ENCODE measurements at regions not wholly inside any gene's neighbourhood (a gene's known extent, or its start where the extent isn't known, plus 50 kb on each side); places are given as distances from the start of the nearest gene placed in this dataset.
A peak's percentile ranks its signal among the peaks of the same experiment; 100 is the strongest.

GRCh38 chr12:43057566-43057965 lies 468.0 kb upstream of the PRICKLE1 start:
- H3K4me1 ChIP-seq (ENCODE audit: insufficient read depth) = no peaks in the 10 kb centered on the region
- H3K4me3 ChIP-seq = no peak overlapping the region
- no peak for DNase-seq (ENCODE audit: low spot score)
- H3K9me2 ChIP-seq (replicated peaks; ENCODE audit: insufficient read depth) = no peaks in the 10 kb centered on the region
- no peaks in the 10 kb centered on the region for H3K9me3 ChIP-seq (ENCODE audit: low read depth)
- no peak overlapping the region for H3K27ac ChIP-seq
- no peaks in the 10 kb centered on the region for H3K36me3 ChIP-seq (replicated peaks; ENCODE audit: insufficient read depth, low read depth)
- H3K27me3 ChIP-seq = no peaks in the 10 kb centered on the region
- H2AFZ ChIP-seq = no peak overlapping the region
- TF ChIP-seq EZH2 (IDR thresholded peaks at IDR 0.05; ENCODE audit: borderline replicate concordance) (no peak), EZH2phosphoT487 (IDR thresholded peaks at IDR 0.05; ENCODE audit: low read depth, severe bottlenecking, unreplicated experiment) (no peak)
- TF ChIP-seq, protein P1, sequence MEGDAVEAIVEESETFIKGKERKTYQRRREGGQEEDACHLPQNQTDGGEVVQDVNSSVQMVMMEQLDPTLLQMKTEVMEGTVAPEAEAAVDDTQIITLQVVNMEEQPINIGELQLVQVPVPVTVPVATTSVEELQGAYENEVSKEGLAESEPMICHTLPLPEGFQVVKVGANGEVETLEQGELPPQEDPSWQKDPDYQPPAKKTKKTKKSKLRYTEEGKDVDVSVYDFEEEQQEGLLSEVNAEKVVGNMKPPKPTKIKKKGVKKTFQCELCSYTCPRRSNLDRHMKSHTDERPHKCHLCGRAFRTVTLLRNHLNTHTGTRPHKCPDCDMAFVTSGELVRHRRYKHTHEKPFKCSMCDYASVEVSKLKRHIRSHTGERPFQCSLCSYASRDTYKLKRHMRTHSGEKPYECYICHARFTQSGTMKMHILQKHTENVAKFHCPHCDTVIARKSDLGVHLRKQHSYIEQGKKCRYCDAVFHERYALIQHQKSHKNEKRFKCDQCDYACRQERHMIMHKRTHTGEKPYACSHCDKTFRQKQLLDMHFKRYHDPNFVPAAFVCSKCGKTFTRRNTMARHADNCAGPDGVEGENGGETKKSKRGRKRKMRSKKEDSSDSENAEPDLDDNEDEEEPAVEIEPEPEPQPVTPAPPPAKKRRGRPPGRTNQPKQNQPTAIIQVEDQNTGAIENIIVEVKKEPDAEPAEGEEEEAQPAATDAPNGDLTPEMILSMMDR (IDR thresholded peaks at IDR 0.05; ENCODE audit: poor library complexity) = no peak
- no peaks in the 10 kb centered on the region for H4K20me1 ChIP-seq (ENCODE audit: insufficient read depth, poor library complexity, severe bottlenecking)
- H3K4me2 ChIP-seq = no peak overlapping the region
- no peaks in the 10 kb centered on the region for H3K79me2 ChIP-seq

GRCh38 chr12:43054085-43054484 lies 464.5 kb upstream of the PRICKLE1 start:
- no peak for DNase-seq (ENCODE audit: low spot score)
- Histone ChIP-seq H3K4me3 (no peak overlapping the region), H3K27me3 (no peaks in the 10 kb centered on the region), H2AFZ (no peak overlapping the region), H3K9me3 (ENCODE audit: low read depth) (no peaks in the 10 kb centered on the region), H3K4me1 (ENCODE audit: insufficient read depth) (no peaks in the 10 kb centered on the region), H3K9me2 (replicated peaks; ENCODE audit: insufficient read depth) (no peaks in the 10 kb centered on the region), H3K27ac (no peak overlapping the region), H4K20me1 (ENCODE audit: insufficient read depth, poor library complexity, severe bottlenecking) (no peaks in the 10 kb centered on the region), H3K4me2 (no peak overlapping the region), H3K79me2 (no peaks in the 10 kb centered on the region), H3K36me3 (replicated peaks; ENCODE audit: insufficient read depth, low read depth) (no peaks in the 10 kb centered on the region)
- no peak for TF ChIP-seq EZH2phosphoT487 (IDR thresholded peaks at IDR 0.05; ENCODE audit: low read depth, severe bottlenecking, unreplicated experiment)
- no peak for TF ChIP-seq EZH2 (IDR thresholded peaks at IDR 0.05; ENCODE audit: borderline replicate concordance)
- TF ChIP-seq, protein P1 (IDR thresholded peaks at IDR 0.05; ENCODE audit: poor library complexity) = no peak
- WGBS (ENCODE audit: low lambda C conversion rate, missing lambda C conversion rate) = 85% methylated on average over 2 of the region's 2 CpGs

DNA sequence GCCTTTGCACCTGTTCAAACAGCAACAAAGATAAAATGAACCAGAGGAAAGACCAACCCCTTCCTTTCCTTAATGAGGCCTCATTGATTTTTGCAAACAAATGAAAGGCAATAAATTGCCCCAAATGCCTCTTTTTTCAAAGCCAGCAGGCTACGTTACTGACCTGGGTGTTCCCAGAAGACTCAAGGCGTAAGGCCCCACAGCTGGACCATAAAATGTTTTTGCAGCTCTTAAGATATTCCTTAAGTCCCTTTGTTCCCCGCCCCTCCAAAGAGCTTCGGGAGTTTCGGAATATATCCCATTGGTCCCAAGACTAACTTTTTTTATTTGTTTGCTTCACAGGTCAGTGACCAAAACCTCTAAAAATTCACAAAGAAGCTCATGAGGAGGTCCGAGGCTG lies 462.9 kb upstream of the PRICKLE1 start:
- H3K9me3 ChIP-seq (ENCODE audit: low read depth) = no peaks in the 10 kb centered on the region
- peak overlapping the region; percentile 15 for H2AFZ ChIP-seq
- no peaks in the 10 kb centered on the region for H4K20me1 ChIP-seq (ENCODE audit: insufficient read depth, poor library complexity, severe bottlenecking)
- H3K4me3 ChIP-seq = no peak overlapping the region
- no peaks in the 10 kb centered on the region for H3K27me3 ChIP-seq
- no peaks in the 10 kb centered on the region for H3K79me2 ChIP-seq
- DNase-seq (ENCODE audit: low spot score) = no peak
- H3K4me2 ChIP-seq = no peak overlapping the region
- no peak for TF ChIP-seq EZH2 (IDR thresholded peaks at IDR 0.05; ENCODE audit: borderline replicate concordance)
- TF ChIP-seq, protein P1 (IDR thresholded peaks at IDR 0.05; ENCODE audit: poor library complexity) = no peak
- TF ChIP-seq EZH2phosphoT487 (IDR thresholded peaks at IDR 0.05; ENCODE audit: low read depth, severe bottlenecking, unreplicated experiment) = no peak
- H3K36me3 ChIP-seq (replicated peaks; ENCODE audit: insufficient read depth, low read depth) = no peaks in the 10 kb centered on the region
- no peaks in the 10 kb centered on the region for H3K4me1 ChIP-seq (ENCODE audit: insufficient read depth)
- H3K27ac ChIP-seq = no peak overlapping the region
- WGBS (ENCODE audit: low lambda C conversion rate, missing lambda C conversion rate) = 75% methylated on average over 6 of the region's 6 CpGs
- no peaks in the 10 kb centered on the region for H3K9me2 ChIP-seq (replicated peaks; ENCODE audit: insufficient read depth)

DNA sequence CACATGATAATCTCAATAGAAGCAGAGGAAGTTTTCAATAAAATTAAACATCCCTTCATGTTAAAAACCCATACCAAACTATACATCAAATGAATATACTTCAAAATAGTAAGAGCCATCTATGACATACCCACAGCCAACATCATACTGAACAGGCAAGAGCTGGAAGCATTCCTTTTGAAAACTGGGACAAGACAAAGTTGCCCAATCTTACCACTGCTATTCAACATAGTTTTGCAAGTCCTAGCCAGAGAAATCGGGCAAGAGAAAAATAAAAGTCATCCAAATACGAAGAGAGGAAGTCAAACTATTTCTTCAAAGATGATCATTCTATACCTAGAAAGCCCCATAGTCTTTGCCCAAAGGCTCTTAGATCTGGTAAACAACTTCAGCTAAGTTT lies 454.7 kb upstream of the PRICKLE1 start:
- Histone ChIP-seq H3K4me2 (no peak overlapping the region), H4K20me1 (ENCODE audit: insufficient read depth, poor library complexity, severe bottlenecking) (no peaks in the 10 kb centered on the region), H3K9me2 (replicated peaks; ENCODE audit: insufficient read depth) (no peaks in the 10 kb centered on the region), H3K9me3 (ENCODE audit: low read depth) (no peaks in the 10 kb centered on the region), H3K27me3 (no peaks in the 10 kb centered on the region), H3K79me2 (no peaks in the 10 kb centered on the region), H3K4me3 (no peak overlapping the region), H2AFZ (no peak overlapping the region), H3K27ac (no peak overlapping the region), H3K36me3 (replicated peaks; ENCODE audit: insufficient read depth, low read depth) (no peaks in the 10 kb centered on the region), H3K4me1 (ENCODE audit: insufficient read depth) (no peaks in the 10 kb centered on the region)
- no peak for DNase-seq (ENCODE audit: low spot score)
- TF ChIP-seq, protein P1 (IDR thresholded peaks at IDR 0.05; ENCODE audit: poor library complexity) = no peak
- TF ChIP-seq EZH2 (IDR thresholded peaks at IDR 0.05; ENCODE audit: borderline replicate concordance) (no peak), EZH2phosphoT487 (IDR thresholded peaks at IDR 0.05; ENCODE audit: low read depth, severe bottlenecking, unreplicated experiment) (no peak)
- 96% methylated on average over 2 of the region's 2 CpGs for WGBS (ENCODE audit: low lambda C conversion rate, missing lambda C conversion rate)
